HS-5 (cell line): ENCODE measurements at regions not wholly inside any gene's neighbourhood (a gene's known extent, or its start where the extent isn't known, plus 50 kb on each side); places are given as distances from the start of the nearest gene placed in this dataset.
A peak's percentile ranks its signal among the peaks of the same experiment; 100 is the strongest.
"Not testable (repeated sequence)": the region's sequence is repeated elsewhere in the genome, so short reads cannot be mapped to it uniquely, and the experiment has no call there.

Experiments used
- DNase-seq: peaks from one replicate; pipeline ENCODE4 v3.0.0-alpha.2; 2012; ENCODE audit warnings: low read depth

- DNase-seq = no peak
Measured at GRCh38 chr9:29217966-29218365, 1644.7 kb upstream of the C9orf72 start.

- DNase-seq = no peak
Measured at GRCh38 chr9:29220596-29221251, 1647.4 kb upstream of the C9orf72 start.

- DNase-seq = no peak
Measured at GRCh38 chr9:29228558-29228957, 1655.3 kb upstream of the C9orf72 start.

GRCh38 chr9:29230931-29231330 is 1657.7 kb upstream of the C9orf72 start:
- DNase-seq = no peak

GRCh38 chr9:29233193-29233592 is 1659.9 kb upstream of the C9orf72 start:
- DNase-seq = no peak

GRCh38 chr9:29241320-29241719 is 1668.0 kb upstream of the C9orf72 start:
- no peak for DNase-seq

- no peak for DNase-seq
Measured at GRCh38 chr9:29245351-29245750, 1672.1 kb upstream of the C9orf72 start.

- not testable (repeated sequence) for DNase-seq
Measured at GRCh38 chr9:29270400-29270799, 1697.1 kb upstream of the C9orf72 start.

- no peak for DNase-seq
Measured at GRCh38 chr9:29282121-29282520, 1708.8 kb upstream of the C9orf72 start.

GRCh38 chr9:29285818-29286217 is 1712.5 kb upstream of the C9orf72 start:
- no peak for DNase-seq

GRCh38 chr9:29289365-29289764 is 1716.1 kb upstream of the C9orf72 start:
- DNase-seq = no peak

GRCh38 chr9:29290516-29290915 is 1717.2 kb upstream of the C9orf72 start:
- DNase-seq = no peak

GRCh38 chr9:29297592-29297991 is 1724.3 kb upstream of the C9orf72 start:
- no peak for DNase-seq

- DNase-seq = peak; percentile 28
Measured at GRCh38 chr9:29311221-29311620, 1737.9 kb upstream of the C9orf72 start.

- DNase-seq = no peak
Measured at GRCh38 chr9:29312327-29312726, 1739.0 kb upstream of the C9orf72 start.

GRCh38 chr9:29319736-29320513 is 1746.6 kb upstream of the C9orf72 start:
- DNase-seq = no peak

GRCh38 chr9:29322240-29322639 is 1749.0 kb upstream of the C9orf72 start:
- no peak for DNase-seq

- no peak for DNase-seq
Measured at GRCh38 chr9:29325894-29326293, 1752.6 kb upstream of the C9orf72 start.

GRCh38 chr9:29332789-29333188 is 1759.5 kb upstream of the C9orf72 start:
- DNase-seq = peak; percentile 60

- DNase-seq = no peak
Measured at GRCh38 chr9:29336281-29336680, 1763.0 kb upstream of the C9orf72 start.

GRCh38 chr9:29339387-29339786 is 1766.1 kb upstream of the C9orf72 start:
- DNase-seq = no peak

GRCh38 chr9:29348999-29349398 is 1775.7 kb upstream of the C9orf72 start:
- peak; percentile 23 for DNase-seq

- no peak for DNase-seq
Measured at GRCh38 chr9:29389421-29389820, 1816.1 kb upstream of the C9orf72 start.

GRCh38 chr9:29390859-29391258 is 1817.6 kb upstream of the C9orf72 start:
- no peak for DNase-seq
